ENCODE measurements at regions not wholly inside any gene's neighbourhood (a gene's known extent, or its start where the extent isn't known, plus 50 kb on each side); places are given as distances from the start of the nearest gene placed in this dataset.

- no peak overlapping the region for H4K91ac ChIP-seq (ENCODE audit: low read depth, low read length, poor library complexity)
- H3K27ac ChIP-seq (replicated peaks; ENCODE audit: low read length): no peak overlapping the region
- no peak overlapping the region for H3K9ac ChIP-seq (ENCODE audit: low read depth, low read length, poor library complexity)
- H3K9me3 ChIP-seq (replicated peaks in 1 of 2; ENCODE audit: control insufficient read depth in 2 of 2, insufficient read depth in 1 of 2, low read depth in 1 of 2, low read length in 2 of 2): no peaks in the 10 kb centered on the region
- H3K14ac ChIP-seq (ENCODE audit: low read length): no peak overlapping the region
- no peak overlapping the region for H2AK5ac ChIP-seq (ENCODE audit: low read depth, low read length)
- no peak for DNase-seq (ENCODE audit: low spot score)
- no peak overlapping the region for H3K18ac ChIP-seq (ENCODE audit: low read length)
- no peak overlapping the region for H2BK5ac ChIP-seq (ENCODE audit: low read length)
- H3K4me1 ChIP-seq (ENCODE audit: control insufficient read depth in 2 of 2, insufficient read depth in 1 of 2, low read depth in 1 of 2, low read length in 2 of 2): peaks cover 14 to 16% of the 10 kb centered on the region in 2 donors
- WGBS, 2 donors (ENCODE audit: extremely low coverage in 2 of 2, insufficient read length in 2 of 2, insufficient replicate concordance in 1 of 2): no CpG with 5 or more reads among the region's 3 CpGs
- no peak overlapping the region for H2BK120ac ChIP-seq (ENCODE audit: low read depth, low read length)
- no peak overlapping the region for H3K4me2 ChIP-seq (ENCODE audit: insufficient read depth, low read length, poor library complexity, severe bottlenecking)
- no peaks in the 10 kb centered on the region for H3K27me3 ChIP-seq (ENCODE audit: control insufficient read depth in 3 of 3, insufficient read depth in 3 of 3, low read depth in 1 of 3, low read length in 3 of 3)
- no peak overlapping the region for H4K8ac ChIP-seq (ENCODE audit: low read depth, low read length)
- H2AFZ ChIP-seq (ENCODE audit: low read length): no peak overlapping the region
- no peak overlapping the region for H2BK12ac ChIP-seq (ENCODE audit: low read length)
- no peaks in the 10 kb centered on the region for H3K79me1 ChIP-seq (ENCODE audit: low read depth, low read length)
- H3K23ac ChIP-seq (ENCODE audit: low read depth, low read length, poor library complexity): no peak overlapping the region
- H3K4ac ChIP-seq (ENCODE audit: low read length): no peak overlapping the region
- H3K4me3 ChIP-seq (ENCODE audit: low read length in 2 of 2): no peak overlapping the region
- H3K36me3 ChIP-seq (replicated peaks in 1 of 2; ENCODE audit: control insufficient read depth in 2 of 2, insufficient read depth in 2 of 2, low read length in 2 of 2): no peaks in the 10 kb centered on the region
- no peak overlapping the region for H2BK15ac ChIP-seq (ENCODE audit: low read length)
Observed at GRCh38 chr15:39096608-39097205, 484.2 kb upstream of the THBS1 start.

GRCh38 chr15:39099524-39099923, 481.4 kb upstream of the THBS1 start:
- no peak overlapping the region for H4K91ac ChIP-seq (ENCODE audit: low read depth, low read length, poor library complexity)
- DNase-seq (ENCODE audit: low spot score): no peak
- no CpG with 5 or more reads among the region's 2 CpGs for WGBS, 2 donors (ENCODE audit: extremely low coverage in 2 of 2, insufficient read length in 2 of 2, insufficient replicate concordance in 1 of 2)
- H3K18ac ChIP-seq (ENCODE audit: low read length): no peak overlapping the region
- no peaks in the 10 kb centered on the region for H3K79me1 ChIP-seq (ENCODE audit: low read depth, low read length)
- no peaks in the 10 kb centered on the region for H3K9me3 ChIP-seq (replicated peaks in 1 of 2; ENCODE audit: control insufficient read depth in 2 of 2, insufficient read depth in 1 of 2, low read depth in 1 of 2, low read length in 2 of 2)
- no peak overlapping the region for H2BK12ac ChIP-seq (ENCODE audit: low read length)
- no peak overlapping the region for H3K9ac ChIP-seq (ENCODE audit: low read depth, low read length, poor library complexity)
- H2BK5ac ChIP-seq (ENCODE audit: low read length): no peak overlapping the region
- no peak overlapping the region for H3K23ac ChIP-seq (ENCODE audit: low read depth, low read length, poor library complexity)
- no peak overlapping the region for H3K4ac ChIP-seq (ENCODE audit: low read length)
- H3K4me2 ChIP-seq (ENCODE audit: insufficient read depth, low read length, poor library complexity, severe bottlenecking): no peak overlapping the region
- no peak overlapping the region for H2AFZ ChIP-seq (ENCODE audit: low read length)
- H3K4me3 ChIP-seq (ENCODE audit: low read length in 2 of 2): no peak overlapping the region
- H2AK5ac ChIP-seq (ENCODE audit: low read depth, low read length): no peak overlapping the region
- H2BK120ac ChIP-seq (ENCODE audit: low read depth, low read length): no peak overlapping the region
- peaks cover 10 to 12% of the 10 kb centered on the region in 2 donors for H3K4me1 ChIP-seq (ENCODE audit: control insufficient read depth in 2 of 2, insufficient read depth in 1 of 2, low read depth in 1 of 2, low read length in 2 of 2)
- no peak overlapping the region for H3K14ac ChIP-seq (ENCODE audit: low read length)
- H3K36me3 ChIP-seq (replicated peaks in 1 of 2; ENCODE audit: control insufficient read depth in 2 of 2, insufficient read depth in 2 of 2, low read length in 2 of 2): no peaks in the 10 kb centered on the region
- H3K27me3 ChIP-seq (ENCODE audit: control insufficient read depth in 3 of 3, insufficient read depth in 3 of 3, low read depth in 1 of 3, low read length in 3 of 3): no peaks in the 10 kb centered on the region
- no peak overlapping the region for H4K8ac ChIP-seq (ENCODE audit: low read depth, low read length)
- no peak overlapping the region for H3K27ac ChIP-seq (replicated peaks; ENCODE audit: low read length)
- H2BK15ac ChIP-seq (ENCODE audit: low read length): no peak overlapping the region

GRCh38 chr15:39100106-39100660, 480.7 kb upstream of the THBS1 start:
- H3K4ac ChIP-seq (ENCODE audit: low read length): no peak overlapping the region
- H2AFZ ChIP-seq (ENCODE audit: low read length): no peak overlapping the region
- no peak overlapping the region for H3K4me2 ChIP-seq (ENCODE audit: insufficient read depth, low read length, poor library complexity, severe bottlenecking)
- no peak overlapping the region for H3K18ac ChIP-seq (ENCODE audit: low read length)
- H4K8ac ChIP-seq (ENCODE audit: low read depth, low read length): no peak overlapping the region
- no peak overlapping the region for H2BK120ac ChIP-seq (ENCODE audit: low read depth, low read length)
- H3K4me3 ChIP-seq (ENCODE audit: low read length in 2 of 2): no peak overlapping the region
- no peak for DNase-seq (ENCODE audit: low spot score)
- no peak overlapping the region for H3K9ac ChIP-seq (ENCODE audit: low read depth, low read length, poor library complexity)
- H2AK5ac ChIP-seq (ENCODE audit: low read depth, low read length): no peak overlapping the region
- no peak overlapping the region for H2BK12ac ChIP-seq (ENCODE audit: low read length)
- no peaks in the 10 kb centered on the region for H3K9me3 ChIP-seq (replicated peaks in 1 of 2; ENCODE audit: control insufficient read depth in 2 of 2, insufficient read depth in 1 of 2, low read depth in 1 of 2, low read length in 2 of 2)
- H3K36me3 ChIP-seq (replicated peaks in 1 of 2; ENCODE audit: control insufficient read depth in 2 of 2, insufficient read depth in 2 of 2, low read length in 2 of 2): no peaks in the 10 kb centered on the region
- WGBS, 2 donors (ENCODE audit: extremely low coverage in 2 of 2, insufficient read length in 2 of 2, insufficient replicate concordance in 1 of 2): no CpG with 5 or more reads among the region's 2 CpGs
- no peaks in the 10 kb centered on the region for H3K27me3 ChIP-seq (ENCODE audit: control insufficient read depth in 3 of 3, insufficient read depth in 3 of 3, low read depth in 1 of 3, low read length in 3 of 3)
- no peak overlapping the region for H3K27ac ChIP-seq (replicated peaks; ENCODE audit: low read length)
- no peak overlapping the region for H2BK5ac ChIP-seq (ENCODE audit: low read length)
- H3K4me1 ChIP-seq (ENCODE audit: control insufficient read depth in 2 of 2, insufficient read depth in 1 of 2, low read depth in 1 of 2, low read length in 2 of 2): peaks cover 4 to 10% of the 10 kb centered on the region in 2 donors
- H2BK15ac ChIP-seq (ENCODE audit: low read length): no peak overlapping the region
- no peaks in the 10 kb centered on the region for H3K79me1 ChIP-seq (ENCODE audit: low read depth, low read length)
- H3K23ac ChIP-seq (ENCODE audit: low read depth, low read length, poor library complexity): no peak overlapping the region
- H3K14ac ChIP-seq (ENCODE audit: low read length): no peak overlapping the region
- no peak overlapping the region for H4K91ac ChIP-seq (ENCODE audit: low read depth, low read length, poor library complexity)

GRCh38 chr15:39102431-39102830, 478.4 kb upstream of the THBS1 start:
- WGBS, 2 donors (ENCODE audit: extremely low coverage in 2 of 2, insufficient read length in 2 of 2, insufficient replicate concordance in 1 of 2): no CpG with 5 or more reads among the region's 1 CpG
- Histone ChIP-seq H3K14ac (ENCODE audit: low read length) (no peak overlapping the region), H3K4me2 (ENCODE audit: insufficient read depth, low read length, poor library complexity, severe bottlenecking) (no peak overlapping the region)

More at GRCh38 chr15:39102431-39102830, 478.4 kb upstream of the THBS1 start:
- no peak overlapping the region for H3K9ac ChIP-seq (ENCODE audit: low read depth, low read length, poor library complexity)
- no peaks in the 10 kb centered on the region for H3K79me1 ChIP-seq (ENCODE audit: low read depth, low read length)
- H3K27ac ChIP-seq (replicated peaks; ENCODE audit: low read length): no peak overlapping the region
- no peaks in the 10 kb centered on the region for H3K9me3 ChIP-seq (replicated peaks in 1 of 2; ENCODE audit: control insufficient read depth in 2 of 2, insufficient read depth in 1 of 2, low read depth in 1 of 2, low read length in 2 of 2)
- no peak overlapping the region for H2AFZ ChIP-seq (ENCODE audit: low read length)
- no peak overlapping the region for H3K4me3 ChIP-seq (ENCODE audit: low read length in 2 of 2)
- H2BK120ac ChIP-seq (ENCODE audit: low read depth, low read length): no peak overlapping the region
- no peak overlapping the region for H2BK15ac ChIP-seq (ENCODE audit: low read length)
- H3K23ac ChIP-seq (ENCODE audit: low read depth, low read length, poor library complexity): no peak overlapping the region
- no peaks in the 10 kb centered on the region for H3K4me1 ChIP-seq (ENCODE audit: control insufficient read depth in 2 of 2, insufficient read depth in 1 of 2, low read depth in 1 of 2, low read length in 2 of 2)
- no peak overlapping the region for H2AK5ac ChIP-seq (ENCODE audit: low read depth, low read length)
- H3K18ac ChIP-seq (ENCODE audit: low read length): no peak overlapping the region
- no peak overlapping the region for H3K4ac ChIP-seq (ENCODE audit: low read length)
- H3K27me3 ChIP-seq (ENCODE audit: control insufficient read depth in 3 of 3, insufficient read depth in 3 of 3, low read depth in 1 of 3, low read length in 3 of 3): no peaks in the 10 kb centered on the region
- H3K36me3 ChIP-seq (replicated peaks in 1 of 2; ENCODE audit: control insufficient read depth in 2 of 2, insufficient read depth in 2 of 2, low read length in 2 of 2): no peaks in the 10 kb centered on the region
- DNase-seq (ENCODE audit: low spot score): no peak
- H2BK12ac ChIP-seq (ENCODE audit: low read length): no peak overlapping the region
- H4K91ac ChIP-seq (ENCODE audit: low read depth, low read length, poor library complexity): no peak overlapping the region
- H4K8ac ChIP-seq (ENCODE audit: low read depth, low read length): no peak overlapping the region
- H2BK5ac ChIP-seq (ENCODE audit: low read length): no peak overlapping the region

Measured in neuronal stem cell (in vitro differentiated cells).